ENCODE measurements at regions not wholly inside any gene's neighbourhood (a gene's known extent, or its start where the extent isn't known, plus 50 kb on each side); places are given as distances from the start of the nearest gene placed in this dataset.

GRCh38 chr1:22197644-22198043 lies 54.7 kb upstream of the WNT4 start:
- CTCF ChIA-PET (ENCODE audit: low intra/inter-chr PET ratio, low total read pairs): no interaction called here

More at GRCh38 chr1:22197644-22198043, 54.7 kb upstream of the WNT4 start:
- ATAC-seq (no peak), DNase-seq (ENCODE audit: low spot score) (no peak), FAIRE-seq (no peak)
- in situ Hi-C loops (cut with HindIII; ENCODE audit: extremely low pct_ligation_motif_present, low pct_unique_long_range_greater_than_20kb): no loop called here
- Histone ChIP-seq H3K4me1 (ENCODE audit: insufficient read depth, low read length) (no peaks in the 10 kb centered on the region), H3K27ac (ENCODE audit: extremely low read length, insufficient read depth, low read length) (no peak overlapping the region), H3K36me3 (replicated peaks in 1 of 2; ENCODE audit: control insufficient read depth in 1 of 2, insufficient read depth in 2 of 2, low read length in 2 of 2) (no peaks in the 10 kb centered on the region), H3K4me3 (replicated peaks in 1 of 3; ENCODE audit: insufficient read depth in 1 of 3, low read depth in 2 of 3, low read length in 3 of 3) (no peak overlapping the region), H2AFZ (ENCODE audit: low read length) (no peak overlapping the region), H3K4me2 (ENCODE audit: low read depth, low read length) (no peak overlapping the region), H3K9ac (ENCODE audit: insufficient read depth, low read depth, low read length) (no peak overlapping the region), H3K27me3 (ENCODE audit: control insufficient read depth in 1 of 2, insufficient read depth in 2 of 2, low read length in 2 of 2) (0 out of 5 replicates have a peak, but pooled peaks cover 0 to 3% of the 10 kb centered on the region in 2 experiments), H4K20me1 (ENCODE audit: insufficient read depth, low read length) (no peaks in the 10 kb centered on the region), H3K79me2 (ENCODE audit: insufficient read depth, low read length) (no peaks in the 10 kb centered on the region), H3K9me3 (ENCODE audit: low read length) (no peaks in the 10 kb centered on the region)
- 8% methylated on average over 2 of the region's 2 CpGs for WGBS (ENCODE audit: low lambda C conversion rate)
- BruUV-seq (replicated peaks): no TSS peak
- TF ChIP-seq NFATC3 (CRISPR knock-in tag; IDR thresholded peaks at IDR 0.05) (no peak), MED13 (CRISPR knock-in tag; IDR thresholded peaks at IDR 0.05) (no peak), HOXA5 (CRISPR knock-in tag; IDR thresholded peaks at IDR 0.05) (no peak), ZSCAN30 (CRISPR knock-in tag; IDR thresholded peaks at IDR 0.05) (no peak), CREB3 (CRISPR knock-in tag; IDR thresholded peaks at IDR 0.05) (no peak), CENPT (CRISPR knock-in tag; IDR thresholded peaks at IDR 0.05; ENCODE audit: low read depth) (no peak), ZNF512B (CRISPR knock-in tag; IDR thresholded peaks at IDR 0.05; ENCODE audit: borderline replicate concordance) (no peak), RBAK (CRISPR knock-in tag; IDR thresholded peaks at IDR 0.05) (no peak), KDM5B (CRISPR knock-in tag; IDR thresholded peaks at IDR 0.05; ENCODE audit: borderline replicate concordance) (no peak)
- POLR2A ChIA-PET: no interaction called here
- intact Hi-C loops (cut with micrococcal nuclease; ENCODE audit: unreplicated experiment): no loop called here

Data from HepG2 (cell line).